HG03439 (cell line): ENCODE measurements at regions not wholly inside any gene's neighbourhood (a gene's known extent, or its start where the extent isn't known, plus 50 kb on each side); places are given as distances from the start of the nearest gene placed in this dataset.
"Not testable (repeated sequence)": the region's sequence is repeated elsewhere in the genome, so short reads cannot be mapped to it uniquely, and the experiment has no call there.

Experiments
- ATAC-seq: cut with Tn5 transposase; IDR thresholded peaks from one replicate; pipeline ENCODE4 v1.9.1; 2021; ENCODE audit warnings: mild to moderate bottlenecking, moderate library complexity; ENCODE audit not compliant: unreplicated experiment

DNA sequence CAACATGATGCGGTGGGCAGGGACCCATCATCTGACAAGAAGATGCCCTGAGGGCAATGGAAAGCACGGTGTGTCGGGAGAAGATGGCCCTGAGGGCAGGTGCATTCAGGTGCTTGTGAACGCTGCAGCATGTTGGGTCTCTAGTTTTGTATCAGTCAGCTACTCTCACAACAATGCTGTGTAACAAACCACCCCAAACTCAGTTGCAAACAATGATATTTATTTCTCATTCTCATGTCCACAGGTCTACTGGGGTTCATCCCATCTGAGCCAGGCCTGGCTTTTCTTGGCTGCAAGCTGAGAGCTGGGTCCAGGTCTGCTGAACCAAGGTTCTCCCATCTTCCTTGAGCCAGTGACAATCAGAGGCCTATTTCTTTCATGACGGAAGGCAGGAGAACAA is 461.6 kb downstream of the PREX1 start:
- no peak for ATAC-seq

DNA sequence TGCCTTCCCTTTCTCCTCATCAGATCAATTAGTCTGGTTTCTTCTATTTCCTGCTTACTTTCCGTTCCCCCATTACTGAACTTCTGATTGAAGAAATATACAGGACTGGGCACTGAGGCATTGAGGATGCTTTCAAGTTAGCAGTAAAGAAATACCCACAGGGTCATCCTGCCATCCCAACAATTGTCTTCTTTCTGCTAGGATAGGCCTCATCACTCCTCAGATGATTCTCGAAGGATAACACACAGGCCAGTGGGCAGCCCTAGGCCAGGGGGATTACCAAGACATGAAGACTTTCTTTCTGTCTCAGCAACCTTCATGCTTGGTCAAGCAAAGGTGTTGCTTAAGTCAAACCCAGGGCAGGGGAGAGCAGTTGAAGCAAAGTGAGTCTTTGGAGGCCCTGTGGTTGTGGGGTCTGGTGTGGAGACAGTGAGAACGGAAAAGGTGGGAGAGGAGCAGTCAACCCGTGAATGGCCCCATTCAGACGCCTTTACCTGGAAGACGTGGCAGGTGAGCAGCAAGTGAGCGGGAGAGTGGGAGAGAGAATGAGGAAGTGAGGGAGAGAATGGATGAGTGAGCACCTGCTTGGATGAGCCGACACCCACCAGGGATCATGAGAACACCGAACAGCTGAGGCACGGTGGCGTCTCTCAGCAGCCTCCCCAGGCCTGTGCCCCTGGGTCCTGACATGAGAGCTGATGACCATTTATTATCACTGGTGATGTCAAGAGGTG is 462.9 kb downstream of the PREX1 start:
- no peak for ATAC-seq

GRCh38 chr20:48364055-48364454 is 463.7 kb downstream of the PREX1 start:
- ATAC-seq: no peak

- peak; percentile 63 for ATAC-seq
Observed at GRCh38 chr20:48360342-48360975, 467.3 kb downstream of the PREX1 start.

GRCh38 chr20:48359692-48360341 is 468.0 kb downstream of the PREX1 start:
- ATAC-seq: peak; percentile 65

- not testable (repeated sequence) for ATAC-seq
Observed at GRCh38 chr20:48359055-48359390, 468.8 kb downstream of the PREX1 start.

GRCh38 chr20:48358176-48359054 is 469.4 kb downstream of the PREX1 start:
- ATAC-seq: no peak

GRCh38 chr20:48357714-48358113 is 470.1 kb downstream of the PREX1 start:
- no peak for ATAC-seq

DNA sequence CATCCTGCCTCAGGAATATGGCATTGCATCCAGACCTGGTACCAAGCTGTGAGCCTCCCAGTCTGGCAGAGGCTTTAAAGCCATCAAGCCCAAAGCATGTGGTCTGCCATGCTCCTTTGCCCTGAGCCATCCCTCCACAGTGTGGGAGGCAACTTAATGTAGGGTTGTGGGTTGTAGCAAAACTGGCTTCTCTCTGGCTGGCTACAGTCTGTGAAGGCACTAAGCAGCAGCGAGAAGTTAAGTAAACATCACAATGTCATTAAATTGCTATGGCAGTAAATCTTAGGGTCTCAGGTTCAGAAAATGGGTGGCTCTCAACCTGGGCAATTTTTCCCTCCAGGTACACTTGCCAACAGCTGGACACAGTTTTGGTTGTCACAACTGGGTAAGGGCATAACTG is 472.9 kb downstream of the PREX1 start:
- no peak for ATAC-seq

GRCh38 chr20:48354320-48354876 is 473.4 kb downstream of the PREX1 start:
- no peak for ATAC-seq

GRCh38 chr20:48352628-48353027 is 475.2 kb downstream of the PREX1 start:
- no peak for ATAC-seq

GRCh38 chr20:48352042-48352441 is 475.8 kb downstream of the PREX1 start:
- ATAC-seq: no peak

DNA sequence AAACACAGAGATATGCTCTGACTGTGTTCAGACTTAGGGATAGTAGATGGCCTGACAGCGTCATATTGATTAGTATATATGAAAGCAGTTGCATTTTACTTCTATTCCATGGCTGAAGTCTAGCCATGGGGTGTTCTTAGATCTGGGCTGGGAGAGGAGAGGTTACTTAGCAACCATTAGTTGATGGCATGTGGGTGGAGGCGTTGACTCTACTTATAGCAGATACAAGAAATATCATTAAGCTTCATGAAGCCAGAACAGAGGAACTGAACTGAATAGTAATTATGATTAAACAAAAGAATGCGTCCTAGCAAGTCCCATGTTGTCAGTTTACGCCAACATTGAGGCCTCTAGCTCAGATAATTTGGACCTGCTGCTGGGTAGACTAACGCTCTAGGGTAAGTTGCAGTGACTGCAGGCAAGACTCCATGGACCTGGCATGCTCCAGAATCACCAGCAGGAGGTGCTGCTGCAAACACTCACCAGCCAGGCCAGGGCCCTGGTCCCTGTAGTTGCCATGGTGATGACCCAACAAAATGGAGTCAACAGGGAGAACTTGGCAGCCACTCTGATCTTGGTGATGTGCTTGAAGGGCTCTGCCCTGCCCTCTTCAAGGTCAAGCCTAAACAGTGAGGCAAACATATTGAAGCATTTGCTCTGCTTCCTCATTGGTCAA is 477.3 kb downstream of the PREX1 start:
- ATAC-seq: no peak

GRCh38 chr20:48349656-48350055 is 478.1 kb downstream of the PREX1 start:
- ATAC-seq: no peak

DNA sequence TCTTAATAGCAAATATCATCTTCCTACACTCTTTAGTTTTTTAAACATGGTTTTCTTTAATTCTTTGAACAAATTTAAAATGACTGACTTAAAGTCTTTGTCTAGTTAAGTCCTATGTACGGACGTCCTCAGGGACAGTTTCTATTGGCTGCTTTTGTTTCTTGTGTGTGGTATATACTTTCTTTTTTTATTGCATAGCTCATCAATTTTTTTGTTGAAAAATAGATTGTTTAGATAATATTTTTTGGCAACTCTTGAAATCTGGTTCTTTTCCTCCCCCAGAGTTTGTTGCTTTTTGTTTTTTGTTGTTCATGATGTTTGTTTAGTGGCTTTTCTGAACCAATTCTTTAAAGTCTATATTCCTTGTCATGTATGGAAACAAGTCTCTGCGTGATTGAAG is 479.8 kb downstream of the PREX1 start:
- no peak for ATAC-seq

GRCh38 chr20:48342822-48343513 is 484.8 kb downstream of the PREX1 start:
- no peak for ATAC-seq

- ATAC-seq: no peak
Observed at GRCh38 chr20:48340883-48341281, 486.9 kb downstream of the PREX1 start.

DNA sequence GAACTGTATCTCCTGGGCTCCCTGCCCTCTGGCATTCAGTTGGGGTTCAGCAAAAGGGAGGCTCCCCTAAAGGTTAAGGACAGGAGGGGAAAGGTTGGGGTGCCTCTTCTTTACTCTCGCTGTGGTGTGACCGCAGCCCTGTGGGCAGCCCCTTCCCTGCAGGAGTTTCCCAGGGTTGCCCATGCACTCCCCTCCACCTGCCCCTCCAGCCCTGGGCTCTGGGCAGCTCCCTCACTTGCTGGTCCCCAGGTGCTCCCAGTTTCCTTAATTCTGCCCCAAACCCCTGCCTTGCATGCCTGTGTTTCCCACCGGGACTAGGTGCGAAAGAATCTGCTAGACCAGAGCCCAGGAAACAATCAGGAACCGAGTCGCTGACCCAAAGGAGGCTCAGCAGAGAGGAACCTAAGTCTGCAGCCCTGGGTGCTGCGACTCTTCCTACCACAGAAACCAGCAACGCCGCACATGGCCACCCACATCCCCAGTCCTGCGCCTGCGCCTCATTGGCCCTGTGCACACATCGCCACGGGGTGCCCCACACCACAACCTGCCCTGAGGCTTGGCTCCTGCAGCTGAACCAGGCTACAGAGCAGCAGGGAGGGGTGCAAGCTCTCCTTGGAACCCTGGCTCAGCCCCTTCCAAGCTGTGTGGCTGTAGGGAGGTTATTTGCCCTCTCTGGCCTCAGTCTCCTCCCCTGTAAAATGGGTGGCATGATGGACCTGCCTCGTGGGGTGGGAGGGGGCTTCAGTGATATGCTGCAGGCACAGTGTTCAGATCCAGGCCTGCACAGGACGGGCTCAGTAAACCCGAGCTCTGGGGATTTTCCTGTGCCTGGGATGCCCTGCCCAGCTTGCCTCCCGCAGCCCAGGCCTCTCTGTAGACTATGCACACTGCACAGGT is 487.6 kb downstream of the PREX1 start:
- ATAC-seq: peak; percentile 42
